Activated CD4-positive, alpha-beta T cell treated with anti-CD3 and anti-CD28 coated beads, Interleukin-10, Interleukin-2, amounts not matched to agents 100 ng/mL and 50 ng/mL, durations not matched to agents 16 hours and 8 hours (primary cell): ENCODE measurements at regions not wholly inside any gene's neighbourhood (a gene's known extent, or its start where the extent isn't known, plus 50 kb on each side); places are given as distances from the start of the nearest gene placed in this dataset.
"Not testable (repeated sequence)": the region's sequence is repeated elsewhere in the genome, so short reads cannot be mapped to it uniquely, and the experiment has no call there.

ENCODE experiments used
- DNase-seq: peaks from one replicate; pipeline ENCODE4 v3.0.0-alpha.2; 2020

- DNase-seq: no peak
Measured at GRCh38 chr7:113030489-113030888, 56.1 kb downstream of the GPR85 start.

- no peak for DNase-seq
Measured at GRCh38 chr7:113026941-113027340, 59.7 kb downstream of the GPR85 start.

GRCh38 chr7:113017144-113017857, 69.3 kb downstream of the GPR85 start:
- DNase-seq: not testable (repeated sequence)

DNA sequence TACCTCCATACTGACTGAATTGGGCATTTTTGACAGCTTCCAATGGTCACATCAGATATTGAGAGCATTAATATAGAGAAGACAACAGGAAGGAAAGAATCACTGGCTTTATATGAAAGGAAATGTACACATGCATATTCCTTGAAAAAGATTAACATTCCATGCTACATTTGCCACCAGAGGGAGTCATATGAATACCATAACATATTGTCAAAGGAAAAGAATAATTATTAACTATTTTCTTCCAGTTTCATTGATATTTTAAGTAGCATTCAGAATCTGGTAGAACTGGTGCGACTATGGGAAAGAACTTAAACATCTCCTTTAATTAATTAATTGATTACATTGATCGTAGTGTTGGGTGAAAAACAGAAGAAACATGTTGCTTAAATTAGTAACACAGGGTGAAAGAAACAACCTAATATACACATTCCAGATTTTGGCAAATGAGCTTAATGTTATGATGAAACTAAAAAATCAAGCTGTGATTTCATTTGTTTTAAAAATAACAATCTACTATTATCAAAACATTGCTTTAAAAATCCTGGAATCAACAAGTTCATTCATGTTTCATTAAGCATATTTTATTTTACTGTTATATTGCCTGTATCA, 71.5 kb downstream of the GPR85 start:
- DNase-seq: no peak

GRCh38 chr7:113013761-113014449, 72.7 kb downstream of the GPR85 start:
- no peak for DNase-seq

GRCh38 chr7:113012862-113013261, 73.8 kb downstream of the GPR85 start:
- DNase-seq: not testable (repeated sequence)

- DNase-seq: no peak
Measured at GRCh38 chr7:113010377-113010776, 76.2 kb downstream of the GPR85 start.

GRCh38 chr7:113008755-113009154, 77.9 kb downstream of the GPR85 start:
- no peak for DNase-seq

DNA sequence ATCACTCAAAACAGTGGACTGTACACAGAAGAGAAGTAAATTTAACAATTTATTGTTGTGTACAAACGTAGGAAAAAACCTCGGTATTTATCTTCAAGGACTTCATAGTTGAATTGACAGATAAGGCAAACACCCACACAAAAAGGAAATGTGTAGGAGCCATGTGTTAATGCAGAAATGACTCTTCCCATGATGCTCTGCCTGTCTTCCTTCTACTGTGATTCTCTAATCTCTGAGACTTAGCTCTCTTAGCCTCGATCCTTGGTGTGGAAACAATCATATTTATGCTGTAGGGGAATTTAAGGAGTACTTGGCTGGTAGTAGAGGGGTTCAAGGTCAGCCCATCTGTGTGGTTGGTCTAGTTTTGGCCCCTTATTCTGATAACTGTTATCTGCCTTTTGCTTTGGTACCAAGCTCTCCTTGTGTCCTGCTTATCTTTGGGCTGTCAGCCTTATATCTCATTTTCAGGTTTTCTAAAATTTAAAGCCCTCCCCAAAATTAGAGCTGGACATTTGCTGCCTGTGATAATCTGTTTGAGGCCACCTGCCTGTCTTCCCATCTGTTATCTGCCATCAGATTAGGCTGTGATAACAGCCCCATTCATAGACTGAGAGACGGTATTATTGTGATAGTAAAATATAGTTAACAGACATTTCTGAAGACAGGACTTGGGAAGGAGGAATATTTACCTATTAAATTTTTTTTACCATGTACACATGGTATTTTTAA, 81.7 kb downstream of the GPR85 start:
- peak; percentile 5 for DNase-seq

GRCh38 chr7:113000316-113001020, 86.2 kb downstream of the GPR85 start:
- peak; percentile 23 for DNase-seq

GRCh38 chr7:112997831-112998230, 88.8 kb downstream of the GPR85 start:
- DNase-seq: no peak

DNA sequence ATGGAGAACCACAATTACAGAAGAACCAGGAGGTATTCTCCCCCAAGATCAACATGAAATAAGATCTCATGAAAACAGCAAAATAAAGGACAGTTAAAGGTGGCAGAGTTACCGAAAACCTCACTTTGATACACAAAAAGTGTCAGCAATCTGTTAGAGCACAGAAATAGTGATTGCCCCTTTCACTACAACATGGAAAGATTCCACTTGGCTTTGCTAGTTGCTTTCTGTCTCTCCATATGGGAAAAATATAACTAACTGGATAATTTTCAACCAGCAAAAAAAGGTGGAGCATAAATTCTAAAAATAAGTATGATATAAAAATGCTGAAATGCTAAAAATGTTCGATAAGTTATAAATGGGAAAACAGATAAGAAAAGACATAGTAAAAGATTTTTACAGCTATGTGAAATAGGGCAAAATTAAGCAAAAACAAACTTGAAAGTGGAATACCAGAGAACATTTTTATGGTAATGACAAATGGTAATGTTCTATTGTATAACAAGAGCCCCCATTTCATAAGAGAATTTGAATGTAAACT, 90.2 kb downstream of the GPR85 start:
- DNase-seq: no peak

- DNase-seq: no peak
Measured at GRCh38 chr7:112995059-112995824, 91.4 kb downstream of the GPR85 start.

DNA sequence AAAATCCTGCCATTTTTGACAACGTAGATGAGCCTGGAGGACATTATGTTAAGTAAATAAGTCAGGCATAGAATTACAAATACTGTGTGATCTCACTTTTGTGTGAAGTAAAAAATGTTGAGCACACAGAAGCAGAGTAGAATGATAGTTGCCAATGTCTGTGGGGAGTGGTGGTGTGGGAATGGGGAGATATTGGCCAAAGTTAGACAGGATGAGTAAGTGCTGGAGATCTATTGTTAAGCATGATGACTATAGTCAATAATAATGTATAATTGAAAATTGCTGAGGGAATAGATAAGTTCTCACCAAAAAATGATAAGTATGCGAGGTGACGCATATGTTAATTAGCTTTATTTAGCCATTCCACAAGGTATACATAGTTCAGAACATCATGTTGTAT, 92.0 kb downstream of the GPR85 start:
- no peak for DNase-seq

GRCh38 chr7:112990624-112991023, 96.0 kb downstream of the GPR85 start:
- DNase-seq: no peak

- no peak for DNase-seq
Measured at GRCh38 chr7:112989531-112989930, 97.1 kb downstream of the GPR85 start.

GRCh38 chr7:112987171-112987570, 99.5 kb downstream of the GPR85 start:
- no peak for DNase-seq

DNA sequence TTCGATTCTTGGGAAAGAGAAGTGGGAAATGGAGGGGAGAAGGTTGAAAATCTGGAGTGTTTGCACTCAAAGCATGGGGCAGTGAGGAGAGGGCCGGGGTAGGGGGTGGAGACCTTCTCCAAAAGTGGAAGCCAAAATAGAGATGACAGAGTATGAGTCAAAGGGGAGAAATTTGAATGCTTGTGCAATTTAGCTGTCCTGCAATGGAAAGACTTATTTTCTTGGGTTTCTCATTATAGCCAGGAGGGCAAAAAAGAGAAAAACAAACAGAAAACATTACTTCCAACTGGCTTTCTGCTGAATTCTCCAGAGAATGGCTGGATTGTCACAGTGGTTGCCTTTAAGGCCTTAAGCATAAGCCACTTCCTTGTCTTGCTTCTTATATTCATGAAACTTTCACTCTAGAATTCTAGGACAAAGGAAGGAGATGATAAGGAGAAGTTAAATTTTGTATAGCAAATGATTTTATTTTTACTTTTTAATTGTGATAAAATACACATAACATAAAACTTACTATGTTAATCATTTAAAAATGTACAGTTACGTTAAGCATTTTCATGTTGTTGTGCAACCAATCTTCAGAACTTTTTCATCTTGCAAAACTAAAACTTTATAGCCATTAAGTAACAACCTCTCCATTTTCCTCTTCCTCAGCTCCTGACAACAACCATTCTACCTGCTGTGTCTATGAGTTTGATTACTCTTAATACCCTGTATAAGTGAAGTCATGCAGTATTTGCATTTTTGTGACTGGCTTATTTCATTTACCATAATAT, 100.2 kb downstream of the GPR85 start:
- no peak for DNase-seq

- no peak for DNase-seq
Measured at GRCh38 chr7:112985377-112985987, 101.1 kb downstream of the GPR85 start.

DNA sequence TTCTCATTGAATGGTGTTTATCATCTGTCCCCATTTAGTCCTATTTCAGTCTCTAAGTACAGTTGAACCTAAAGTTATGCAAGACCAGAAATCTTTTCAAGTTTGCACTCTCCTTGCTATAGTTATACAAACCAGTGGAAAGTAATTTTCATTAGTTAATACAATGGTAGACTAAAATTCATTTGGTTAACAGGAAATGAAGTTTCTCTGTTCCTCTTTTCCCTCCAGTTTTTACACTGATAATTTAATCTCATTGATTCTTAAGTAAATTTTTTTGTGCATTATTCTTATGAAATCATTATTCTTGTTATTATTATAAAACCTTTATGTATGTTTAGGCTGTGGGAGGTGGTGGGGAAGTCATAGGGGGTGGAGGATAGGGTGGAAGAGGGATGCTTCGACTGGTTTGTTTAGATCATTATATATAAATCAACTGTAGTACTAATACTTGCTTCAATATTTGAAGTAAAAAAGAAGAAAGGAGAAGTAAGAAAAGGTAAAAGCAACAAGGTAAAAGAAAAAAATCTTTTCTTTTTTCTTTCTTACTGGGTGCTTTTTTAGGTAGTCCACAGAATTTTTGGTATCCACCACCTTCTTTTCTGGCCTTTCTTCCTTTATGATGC, 104.1 kb downstream of the GPR85 start:
- no peak for DNase-seq
